ENCODE measurements at regions not wholly inside any gene's neighbourhood (a gene's known extent, or its start where the extent isn't known, plus 50 kb on each side); places are given as distances from the start of the nearest gene placed in this dataset.

DNA sequence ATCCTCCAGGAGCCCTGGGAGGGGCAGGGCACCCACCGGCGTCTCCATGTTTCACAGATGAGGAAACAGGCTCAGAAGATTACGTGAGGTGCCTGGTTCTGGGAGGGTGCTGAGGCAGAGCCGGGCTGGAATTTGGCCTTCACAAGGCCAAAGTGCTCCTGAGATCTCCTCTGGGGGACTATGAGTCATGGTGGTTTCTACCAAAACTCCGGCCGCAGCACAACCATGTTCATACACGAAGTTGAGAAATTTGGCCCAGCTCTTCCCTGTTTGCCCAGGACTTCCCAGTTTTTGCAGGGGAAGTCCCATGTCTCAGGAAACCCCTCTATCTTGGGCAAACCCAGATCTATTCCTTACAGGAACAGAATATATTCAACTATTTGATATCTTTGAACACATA, 172.9 kb upstream of the CDYL start:
- no peak for FAIRE-seq

More for the DNA sequence above, 172.9 kb upstream of the CDYL start:
- peak; percentile 56 for DNase-seq (ENCODE audit: low read depth, low spot score)
- no peaks in the 10 kb centered on the region for H3K27me3 ChIP-seq (ENCODE audit: control insufficient read depth in 2 of 2, insufficient read depth in 2 of 2, low read length in 2 of 2)
- H2AFZ ChIP-seq (ENCODE audit: low read depth, low read length): no peak overlapping the region
- no peaks in the 10 kb centered on the region for H3K9me3 ChIP-seq (replicated peaks; ENCODE audit: control insufficient read depth, insufficient read depth, low read length)
- no peak overlapping the region for H3K4me2 ChIP-seq (ENCODE audit: insufficient read depth, low read length)
- H3K4me1 ChIP-seq (ENCODE audit: control insufficient read depth, extremely low read depth, insufficient read depth, low read length): peaks cover 39% of the 10 kb centered on the region
- H4K20me1 ChIP-seq (replicated peaks; ENCODE audit: control insufficient read depth, extremely low read depth, insufficient read depth, low read length): no peaks in the 10 kb centered on the region
- H3K9ac ChIP-seq (replicated peaks; ENCODE audit: extremely low read depth, insufficient read depth, low read length): no peak overlapping the region
- H3K4me3 ChIP-seq (replicated peaks in 1 of 3; ENCODE audit: insufficient read depth in 1 of 3, low read depth in 1 of 3, low read length in 3 of 3): no peak overlapping the region
- intact Hi-C loops (cut with micrococcal nuclease): loop anchor here (10.0 kb wide), 1 partner anchor 332 kb away; no protein-coding TSS in a partner anchor
- POLR2A ChIA-PET: no interaction called here
- H3K79me2 ChIP-seq (ENCODE audit: control insufficient read depth, insufficient read depth, low read length): no peaks in the 10 kb centered on the region
- CTCF ChIA-PET: no interaction called here
- no peak for TF ChIP-seq POLR2AphosphoS5 (IDR thresholded peaks at IDR 0.05; ENCODE audit: insufficient read depth, low read depth, low read length)
- TF ChIP-seq, protein P1, sequence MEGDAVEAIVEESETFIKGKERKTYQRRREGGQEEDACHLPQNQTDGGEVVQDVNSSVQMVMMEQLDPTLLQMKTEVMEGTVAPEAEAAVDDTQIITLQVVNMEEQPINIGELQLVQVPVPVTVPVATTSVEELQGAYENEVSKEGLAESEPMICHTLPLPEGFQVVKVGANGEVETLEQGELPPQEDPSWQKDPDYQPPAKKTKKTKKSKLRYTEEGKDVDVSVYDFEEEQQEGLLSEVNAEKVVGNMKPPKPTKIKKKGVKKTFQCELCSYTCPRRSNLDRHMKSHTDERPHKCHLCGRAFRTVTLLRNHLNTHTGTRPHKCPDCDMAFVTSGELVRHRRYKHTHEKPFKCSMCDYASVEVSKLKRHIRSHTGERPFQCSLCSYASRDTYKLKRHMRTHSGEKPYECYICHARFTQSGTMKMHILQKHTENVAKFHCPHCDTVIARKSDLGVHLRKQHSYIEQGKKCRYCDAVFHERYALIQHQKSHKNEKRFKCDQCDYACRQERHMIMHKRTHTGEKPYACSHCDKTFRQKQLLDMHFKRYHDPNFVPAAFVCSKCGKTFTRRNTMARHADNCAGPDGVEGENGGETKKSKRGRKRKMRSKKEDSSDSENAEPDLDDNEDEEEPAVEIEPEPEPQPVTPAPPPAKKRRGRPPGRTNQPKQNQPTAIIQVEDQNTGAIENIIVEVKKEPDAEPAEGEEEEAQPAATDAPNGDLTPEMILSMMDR (IDR thresholded peaks at IDR 0.05; ENCODE audit: extremely low read depth in 1 of 2, insufficient read depth in 1 of 2, low read depth in 1 of 2, low read length in 2 of 2): no peak
- TF ChIP-seq MYC (IDR thresholded peaks at IDR 0.05; ENCODE audit: low read depth, low read length): no peak
- TF ChIP-seq FOS (IDR thresholded peaks at IDR 0.05; ENCODE audit: borderline replicate concordance, insufficient read depth, low read length): no peak
- no peak for TF ChIP-seq EZH2 (IDR thresholded peaks at IDR 0.05; ENCODE audit: borderline replicate concordance, low read depth, low read length, severe bottlenecking)
- TF ChIP-seq, protein P2, sequence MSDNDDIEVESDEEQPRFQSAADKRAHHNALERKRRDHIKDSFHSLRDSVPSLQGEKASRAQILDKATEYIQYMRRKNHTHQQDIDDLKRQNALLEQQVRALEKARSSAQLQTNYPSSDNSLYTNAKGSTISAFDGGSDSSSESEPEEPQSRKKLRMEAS (IDR thresholded peaks at IDR 0.05; ENCODE audit: insufficient read depth, insufficient read length): no peak
- TF ChIP-seq JUN (IDR thresholded peaks at IDR 0.05; ENCODE audit: borderline replicate concordance, insufficient read depth, insufficient read length, low read depth): no peak
- TF ChIP-seq POLR2A (IDR thresholded peaks at IDR 0.05; ENCODE audit: low read depth, low read length): no peak
- TF ChIP-seq GATA2 (IDR thresholded peaks at IDR 0.05; ENCODE audit: insufficient read depth, insufficient read length, low read depth, low read length): no peak
- H3K36me3 ChIP-seq (ENCODE audit: control insufficient read depth in 2 of 2, extremely low read depth in 1 of 2, insufficient read depth in 2 of 2, low read length in 2 of 2): no peaks in the 10 kb centered on the region
- no peaks in the 10 kb centered on the region for H3K9me1 ChIP-seq (replicated peaks; ENCODE audit: control insufficient read depth, extremely low read depth, insufficient read depth, low read length)
- H3K27ac ChIP-seq (ENCODE audit: insufficient read depth, low read depth, low read length): no peak overlapping the region
- BruUV-seq (replicated peaks): no TSS peak
- dilution Hi-C loops (cut with MboI; ENCODE audit: extremely low pct_ligation_motif_present, low sequenced_read_pairs): no loop called here
